Calu3 (cell line): ENCODE measurements at regions not wholly inside any gene's neighbourhood (a gene's known extent, or its start where the extent isn't known, plus 50 kb on each side); places are given as distances from the start of the nearest gene placed in this dataset.

ENCODE experiments used
- BruUV-seq: library from RNA; stranded (reverse); fragments of 400-500 nt; replicated peaks from 2 replicates; lab custom pipeline; 2021; lab: Mats Ljungman, UMichigan
- CTCF ChIA-PET: fragments of 300-600 bp; sonication (Branson Sonifier 250); formaldehyde crosslinking; loops from one replicate; lab custom pipeline; 2022; ENCODE audit warnings: antibody characterized with exemption; lab: Charles Lee
- DNase-seq: peaks from one replicate; pipeline ENCODE4 v3.0.0; 2022
- H3K27ac Mint-ChIP-seq: one replicate; pipeline ENCODE4 v1.8.0; 2022; ENCODE audit warnings: mixed read lengths; ENCODE audit not compliant: unreplicated experiment
- H3K27me3 Mint-ChIP-seq: one replicate; pipeline ENCODE4 v1.8.0; 2022; ENCODE audit warnings: mixed read lengths; ENCODE audit not compliant: unreplicated experiment
- H3K36me3 Mint-ChIP-seq: one replicate; pipeline ENCODE4 v1.8.0; 2022; ENCODE audit warnings: mild to moderate bottlenecking, moderate library complexity, mixed read lengths; ENCODE audit not compliant: insufficient read depth, unreplicated experiment
- H3K4me1 Mint-ChIP-seq: one replicate; pipeline ENCODE4 v1.8.0; 2022; ENCODE audit warnings: mild to moderate bottlenecking, low read depth, mixed read lengths; ENCODE audit not compliant: unreplicated experiment
- H3K4me3 Mint-ChIP-seq: one replicate; pipeline ENCODE4 v1.8.0; 2022; ENCODE audit warnings: mild to moderate bottlenecking, low read depth, moderate library complexity, mixed read lengths; ENCODE audit not compliant: unreplicated experiment
- H3K9me3 Mint-ChIP-seq: one replicate; pipeline ENCODE4 v1.8.0; 2022; ENCODE audit warnings: low read depth, mixed read lengths; ENCODE audit not compliant: unreplicated experiment
- CTCF ChIP-seq: fragments of 200-600 bp; IDR thresholded peaks from one replicate; pipeline ENCODE4 v1.8.0; 2022; ENCODE audit warnings: antibody characterized with exemption; ENCODE audit not compliant: unreplicated experiment
- intact Hi-C: fragments of 100-400 bp; cut with micrococcal nuclease; formaldehyde crosslinking; loops from one replicate; pipeline ENCODE4 v1.10.0; 2022; ENCODE audit not compliant: unreplicated experiment

GRCh38 chr5:2658881-2659470, 92.5 kb downstream of the IRX2 start:
- H3K4me1 Mint-ChIP-seq = no peaks in the 10 kb centered on the region
- TF ChIP-seq CTCF = no peak
- no peak overlapping the region for H3K27ac Mint-ChIP-seq
- peaks cover 4% of the 10 kb centered on the region for H3K9me3 Mint-ChIP-seq
- no peaks in the 10 kb centered on the region for H3K36me3 Mint-ChIP-seq
- intact Hi-C loops = no loop called here
- BruUV-seq = no TSS peak
- H3K4me3 Mint-ChIP-seq = no peak overlapping the region
- H3K27me3 Mint-ChIP-seq = no peaks in the 10 kb centered on the region
- DNase-seq = no peak
- CTCF ChIA-PET = no interaction called here

DNA sequence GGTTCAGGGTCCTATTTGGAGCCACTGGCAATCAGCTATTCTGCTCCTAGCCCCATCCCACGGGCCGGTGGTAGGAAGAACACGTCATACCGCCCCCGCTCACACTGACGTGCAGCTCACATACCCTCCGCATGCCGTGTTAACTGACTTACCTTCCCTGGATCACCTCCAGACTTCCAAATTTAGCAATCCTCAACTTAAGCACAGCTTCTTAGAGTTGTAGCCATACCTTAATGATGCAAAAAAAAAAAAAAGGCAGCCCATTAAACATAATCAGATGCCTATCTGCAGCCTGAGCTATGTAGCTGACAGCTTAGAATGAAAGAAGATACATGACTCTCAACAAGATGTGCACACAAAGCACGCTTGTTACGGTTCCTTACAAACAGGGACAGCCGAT, 93.0 kb downstream of the IRX2 start:
- Mint-ChIP-seq H3K9me3 (peaks cover 2% of the 10 kb centered on the region), H3K27me3 (no peaks in the 10 kb centered on the region), H3K36me3 (peaks cover under 1% of the 10 kb centered on the region), H3K4me3 (no peak overlapping the region), H3K4me1 (no peaks in the 10 kb centered on the region), H3K27ac (no peak overlapping the region)
- no TSS peak for BruUV-seq
- CTCF ChIA-PET = no interaction called here
- no peak for TF ChIP-seq CTCF
- intact Hi-C loops = no loop called here
- no peak for DNase-seq

- CTCF ChIA-PET = no interaction called here
- no peak overlapping the region for H3K27ac Mint-ChIP-seq
- intact Hi-C loops = no loop called here
- no peaks in the 10 kb centered on the region for H3K4me1 Mint-ChIP-seq
- H3K4me3 Mint-ChIP-seq = no peak overlapping the region
- DNase-seq = no peak
- peaks cover 4% of the 10 kb centered on the region for H3K9me3 Mint-ChIP-seq
- no peaks in the 10 kb centered on the region for H3K27me3 Mint-ChIP-seq
- TF ChIP-seq CTCF = no peak
- BruUV-seq = no TSS peak
- H3K36me3 Mint-ChIP-seq = peaks cover 4% of the 10 kb centered on the region
Observed at GRCh38 chr5:2657151-2657550, 94.3 kb downstream of the IRX2 start.

DNA sequence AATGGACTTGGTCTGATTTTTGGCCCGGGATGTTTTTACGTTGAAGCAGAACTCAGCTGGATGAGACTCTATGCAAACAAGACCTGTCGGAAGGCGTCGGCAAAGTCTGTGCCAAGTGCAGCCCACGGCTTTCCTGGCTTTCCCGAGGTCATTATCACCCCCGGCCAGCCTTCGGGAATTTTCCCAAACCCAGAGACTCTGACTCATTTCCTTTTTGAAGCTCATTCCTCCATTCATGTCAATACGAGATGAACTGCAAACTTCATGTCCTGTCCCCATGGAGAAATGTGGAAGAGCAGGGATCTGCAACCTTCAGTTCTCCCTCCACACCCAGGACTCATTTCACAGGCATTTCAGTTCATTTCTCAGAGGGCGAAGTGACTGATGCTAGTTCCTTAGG, 95.3 kb downstream of the IRX2 start:
- Mint-ChIP-seq H3K27me3 (no peaks in the 10 kb centered on the region), H3K4me1 (no peaks in the 10 kb centered on the region), H3K36me3 (peaks cover 4% of the 10 kb centered on the region), H3K9me3 (peaks cover 5% of the 10 kb centered on the region), H3K4me3 (no peak overlapping the region), H3K27ac (no peak overlapping the region)
- intact Hi-C loops = no loop called here
- CTCF ChIA-PET = no interaction called here
- BruUV-seq = no TSS peak
- no peak for TF ChIP-seq CTCF
- no peak for DNase-seq
